KMS-11 (cell line): ENCODE measurements at regions not wholly inside any gene's neighbourhood (a gene's known extent, or its start where the extent isn't known, plus 50 kb on each side); places are given as distances from the start of the nearest gene placed in this dataset.

Experiments used
- H2AFZ ChIP-seq: fragments of 200-600 bp; sonication (generic); 2 replicates; pipeline ENCODE4 v1.6.1; 2016; ENCODE audit warnings: antibody characterized with exemption, mixed run types, low read depth
- H3K27ac ChIP-seq: fragments of 200-600 bp; sonication (generic); 2 replicates; pipeline ENCODE4 v1.6.1; 2016; ENCODE audit warnings: mild to moderate bottlenecking, mixed run types
- H3K27me3 ChIP-seq: fragments of 200-600 bp; sonication (generic); 2 replicates; pipeline ENCODE4 v1.6.1; 2017; ENCODE audit warnings: mild to moderate bottlenecking, low read depth, mixed run types, moderate library complexity; ENCODE audit not compliant: insufficient read depth
- H3K36me3 ChIP-seq: fragments of 200-600 bp; sonication (generic); 2 replicates; pipeline ENCODE4 v1.6.1; 2017; ENCODE audit warnings: mild to moderate bottlenecking, mixed run types; ENCODE audit not compliant: insufficient read depth
- H3K4me1 ChIP-seq: fragments of 200-600 bp; sonication (generic); 2 replicates; pipeline ENCODE4 v1.6.1; 2016; ENCODE audit warnings: mild to moderate bottlenecking, low read depth, mixed run types; ENCODE audit not compliant: poor library complexity, severe bottlenecking
- H3K4me2 ChIP-seq: fragments of 200-600 bp; sonication (generic); 2 replicates; pipeline ENCODE4 v1.7.0; 2016; ENCODE audit warnings: mild to moderate bottlenecking, mixed run types
- H3K4me3 ChIP-seq: fragments of 200-600 bp; sonication (generic); IDR thresholded peaks from 2 replicates; pipeline ENCODE4 v1.6.1; 2017; ENCODE audit warnings: low read depth, low read length, mixed read lengths; ENCODE audit not compliant: insufficient read depth
- H3K79me2 ChIP-seq: fragments of 200-600 bp; sonication (generic); 2 replicates; pipeline ENCODE4 v1.6.1; 2016; ENCODE audit warnings: low read depth, mixed run types; ENCODE audit not compliant: insufficient read depth
- H3K9ac ChIP-seq: fragments of 200-600 bp; sonication (generic); 2 replicates; pipeline ENCODE4 v1.6.1; 2016; ENCODE audit warnings: mild to moderate bottlenecking, mixed run types
- H4K20me1 ChIP-seq: fragments of 200-600 bp; sonication (generic); 2 replicates; pipeline ENCODE4 v1.6.1; 2016; ENCODE audit warnings: mild to moderate bottlenecking, mixed run types; ENCODE audit not compliant: insufficient read depth
- TF ChIP-seq, protein P1 (sequence below): fragments of 200-600 bp; sonication (generic); conservative IDR thresholded peaks from 2 replicates; pipeline ENCODE4 v1.6.1; 2017; ENCODE audit warnings: low read depth, mild to moderate bottlenecking, antibody characterized with exemption, low read length, moderate library complexity, mixed read lengths

DNA sequence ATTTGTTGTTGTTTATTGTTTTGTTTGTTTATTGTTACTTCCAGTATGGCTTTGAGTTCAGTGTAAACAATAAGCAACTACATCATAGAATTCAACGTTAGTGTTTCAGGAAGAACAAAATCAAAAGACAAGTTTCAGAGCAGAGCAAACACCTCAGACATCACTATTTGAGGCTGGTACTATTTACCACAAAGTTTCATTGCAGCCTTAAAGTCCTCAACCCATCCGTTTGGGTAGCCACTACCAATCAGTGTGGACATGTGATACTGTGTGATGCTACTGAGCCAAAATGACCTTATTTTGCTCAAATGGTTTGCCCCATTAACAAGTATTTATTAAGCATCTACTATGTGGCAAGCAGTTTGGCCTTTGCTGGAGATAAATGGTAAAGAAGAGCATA is 458.5 kb upstream of the PTGER4 start:
- H3K4me1 ChIP-seq, result peaks cover 34% of the 10 kb centered on the region
- no peaks in the 10 kb centered on the region for H3K79me2 ChIP-seq
- TF ChIP-seq, protein P1, sequence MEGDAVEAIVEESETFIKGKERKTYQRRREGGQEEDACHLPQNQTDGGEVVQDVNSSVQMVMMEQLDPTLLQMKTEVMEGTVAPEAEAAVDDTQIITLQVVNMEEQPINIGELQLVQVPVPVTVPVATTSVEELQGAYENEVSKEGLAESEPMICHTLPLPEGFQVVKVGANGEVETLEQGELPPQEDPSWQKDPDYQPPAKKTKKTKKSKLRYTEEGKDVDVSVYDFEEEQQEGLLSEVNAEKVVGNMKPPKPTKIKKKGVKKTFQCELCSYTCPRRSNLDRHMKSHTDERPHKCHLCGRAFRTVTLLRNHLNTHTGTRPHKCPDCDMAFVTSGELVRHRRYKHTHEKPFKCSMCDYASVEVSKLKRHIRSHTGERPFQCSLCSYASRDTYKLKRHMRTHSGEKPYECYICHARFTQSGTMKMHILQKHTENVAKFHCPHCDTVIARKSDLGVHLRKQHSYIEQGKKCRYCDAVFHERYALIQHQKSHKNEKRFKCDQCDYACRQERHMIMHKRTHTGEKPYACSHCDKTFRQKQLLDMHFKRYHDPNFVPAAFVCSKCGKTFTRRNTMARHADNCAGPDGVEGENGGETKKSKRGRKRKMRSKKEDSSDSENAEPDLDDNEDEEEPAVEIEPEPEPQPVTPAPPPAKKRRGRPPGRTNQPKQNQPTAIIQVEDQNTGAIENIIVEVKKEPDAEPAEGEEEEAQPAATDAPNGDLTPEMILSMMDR, result no peak
- H2AFZ ChIP-seq, result no peak overlapping the region
- no peaks in the 10 kb centered on the region for H3K36me3 ChIP-seq
- H3K4me3 ChIP-seq, result no peak overlapping the region
- no peaks in the 10 kb centered on the region for H3K27me3 ChIP-seq
- H3K4me2 ChIP-seq, result no peak overlapping the region
- no peak overlapping the region for H3K9ac ChIP-seq
- no peak overlapping the region for H3K27ac ChIP-seq
- H4K20me1 ChIP-seq, result no peaks in the 10 kb centered on the region

DNA sequence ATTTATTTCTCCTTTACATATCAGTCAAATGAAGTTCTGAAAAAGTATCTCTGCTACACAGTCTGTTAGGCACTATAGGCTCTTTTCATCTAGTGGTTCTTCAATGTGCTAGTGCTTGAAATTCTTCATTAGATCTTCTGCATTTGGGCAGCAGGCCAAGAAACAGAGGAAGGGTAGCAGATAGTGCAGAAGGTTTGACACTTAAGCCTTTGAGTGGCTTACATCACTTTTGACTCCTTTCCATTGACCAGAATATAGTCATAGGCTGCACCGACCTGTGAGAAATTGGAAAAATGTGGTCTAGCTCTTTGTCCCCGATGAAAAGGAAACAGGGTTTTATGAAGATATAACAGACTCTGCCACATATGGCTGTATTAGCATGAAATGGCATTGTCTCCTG is 459.5 kb upstream of the PTGER4 start:
- TF ChIP-seq, protein P1, result no peak
- H3K79me2 ChIP-seq, result no peaks in the 10 kb centered on the region
- H3K27ac ChIP-seq, result no peak overlapping the region
- H3K36me3 ChIP-seq, result no peaks in the 10 kb centered on the region
- H3K9ac ChIP-seq, result no peak overlapping the region
- no peaks in the 10 kb centered on the region for H4K20me1 ChIP-seq
- H3K4me1 ChIP-seq, result peaks cover 34% of the 10 kb centered on the region
- no peaks in the 10 kb centered on the region for H3K27me3 ChIP-seq
- no peak overlapping the region for H2AFZ ChIP-seq
- H3K4me3 ChIP-seq, result no peak overlapping the region
- no peak overlapping the region for H3K4me2 ChIP-seq

DNA sequence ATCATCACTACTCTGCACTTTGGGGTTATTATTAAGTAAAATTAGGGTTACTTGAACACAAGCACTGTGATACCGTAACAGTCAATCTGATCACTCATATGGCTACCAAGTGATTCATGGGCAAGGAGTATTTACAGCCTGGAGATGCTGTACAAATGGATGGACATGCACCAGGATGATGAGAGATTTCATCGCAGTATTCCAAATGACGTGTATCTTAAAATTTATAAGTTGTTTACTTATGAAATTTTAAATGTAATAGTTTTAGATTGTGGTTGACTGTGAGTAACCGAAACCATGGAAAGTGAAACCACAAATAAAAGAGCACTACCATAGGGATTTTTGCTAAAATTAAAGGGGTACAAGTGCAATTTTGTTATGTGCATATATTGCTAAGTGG is 462.2 kb upstream of the PTGER4 start:
- Histone ChIP-seq H3K27me3 (no peaks in the 10 kb centered on the region), H2AFZ (no peak overlapping the region)
- TF ChIP-seq, protein P1, result no peak

DNA sequence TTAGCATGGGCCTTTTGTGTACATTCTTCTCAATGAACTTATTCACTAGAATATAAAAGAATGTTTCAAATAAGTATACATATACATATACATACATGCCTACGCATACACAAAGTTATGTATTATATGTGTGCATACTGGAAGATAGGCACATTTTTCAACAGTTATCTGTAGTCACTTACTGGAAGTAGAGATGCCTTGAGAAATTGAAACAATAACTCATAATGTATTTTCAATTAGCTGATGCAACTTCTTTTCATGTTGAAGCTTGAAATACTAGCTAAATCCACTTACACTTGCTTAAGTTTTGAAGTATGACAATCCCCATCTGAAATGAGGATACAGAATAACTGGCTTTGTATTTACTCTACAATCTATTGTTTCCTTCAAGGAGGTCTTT is 469.0 kb upstream of the PTGER4 start:
- no peak overlapping the region for H3K4me2 ChIP-seq
- H4K20me1 ChIP-seq, result no peaks in the 10 kb centered on the region
- H3K4me3 ChIP-seq, result no peak overlapping the region
- no peak overlapping the region for H3K9ac ChIP-seq
- no peak overlapping the region for H2AFZ ChIP-seq
- no peak overlapping the region for H3K27ac ChIP-seq
- H3K36me3 ChIP-seq, result no peaks in the 10 kb centered on the region
- TF ChIP-seq, protein P1, result no peak
- peaks cover 7% of the 10 kb centered on the region for H3K4me1 ChIP-seq
- no peaks in the 10 kb centered on the region for H3K27me3 ChIP-seq
- no peaks in the 10 kb centered on the region for H3K79me2 ChIP-seq

More for the DNA sequence above, 462.2 kb upstream of the PTGER4 start:
- H3K4me2 ChIP-seq, result no peak overlapping the region
- no peak overlapping the region for H3K27ac ChIP-seq
- H3K4me3 ChIP-seq, result no peak overlapping the region
- no peak overlapping the region for H3K9ac ChIP-seq
- no peaks in the 10 kb centered on the region for H3K36me3 ChIP-seq
- H3K4me1 ChIP-seq, result peaks cover 13% of the 10 kb centered on the region
- H3K79me2 ChIP-seq, result no peaks in the 10 kb centered on the region
- H4K20me1 ChIP-seq, result no peaks in the 10 kb centered on the region
